Ishikawa (cell line): ENCODE measurements at regions not wholly inside any gene's neighbourhood (a gene's known extent, or its start where the extent isn't known, plus 50 kb on each side); places are given as distances from the start of the nearest gene placed in this dataset.

Source experiments
- CEBPB ChIP-seq: IDR thresholded peaks from 2 replicates; pipeline ENCODE4 v1.6.1; 2012
- CREB1 ChIP-seq: IDR thresholded peaks from 2 replicates; pipeline ENCODE4 v1.6.1; 2012; ENCODE audit warnings: low read depth
- EGR1 ChIP-seq: IDR thresholded peaks from 2 replicates; pipeline ENCODE4 v1.6.1; 2012
- EP300 ChIP-seq: IDR thresholded peaks from 2 replicates; pipeline ENCODE4 v1.6.1; 2012; ENCODE audit warnings: borderline replicate concordance
- FOXM1 ChIP-seq: IDR thresholded peaks from 2 replicates; pipeline ENCODE4 v1.6.1; 2012; ENCODE audit warnings: low read depth, borderline replicate concordance
- NFIC ChIP-seq: IDR thresholded peaks from 2 replicates; pipeline ENCODE4 v1.6.1; 2012
- RAD21 ChIP-seq: IDR thresholded peaks from 2 replicates; pipeline ENCODE4 v1.6.1; 2012; ENCODE audit warnings: low read depth
- TAF1 ChIP-seq: IDR thresholded peaks from 2 replicates; pipeline ENCODE4 v1.6.1; 2012; ENCODE audit warnings: low read depth, mild to moderate bottlenecking
- TCF12 ChIP-seq: IDR thresholded peaks from 2 replicates; pipeline ENCODE4 v1.6.1; 2012; ENCODE audit warnings: low read depth
- TEAD4 ChIP-seq: IDR thresholded peaks from 2 replicates; pipeline ENCODE4 v1.6.1; 2012
- YY1 ChIP-seq: IDR thresholded peaks from 2 replicates; pipeline ENCODE4 v1.6.1; 2012; ENCODE audit warnings: low read depth
- ZBTB7A ChIP-seq: IDR thresholded peaks from 2 replicates; pipeline ENCODE4 v1.6.1; 2012; ENCODE audit warnings: low read depth
- TF ChIP-seq, protein P1 (sequence below): IDR thresholded peaks from 2 replicates; pipeline ENCODE4 v1.6.1; 2012; ENCODE audit warnings: low read depth, mild to moderate bottlenecking
- TF ChIP-seq, protein P2 (sequence below): IDR thresholded peaks from 2 replicates; pipeline ENCODE4 v1.6.1; 2012
- TF ChIP-seq, protein P3 (sequence below): IDR thresholded peaks from 2 replicates; pipeline ENCODE4 v1.6.1; 2012

DNA sequence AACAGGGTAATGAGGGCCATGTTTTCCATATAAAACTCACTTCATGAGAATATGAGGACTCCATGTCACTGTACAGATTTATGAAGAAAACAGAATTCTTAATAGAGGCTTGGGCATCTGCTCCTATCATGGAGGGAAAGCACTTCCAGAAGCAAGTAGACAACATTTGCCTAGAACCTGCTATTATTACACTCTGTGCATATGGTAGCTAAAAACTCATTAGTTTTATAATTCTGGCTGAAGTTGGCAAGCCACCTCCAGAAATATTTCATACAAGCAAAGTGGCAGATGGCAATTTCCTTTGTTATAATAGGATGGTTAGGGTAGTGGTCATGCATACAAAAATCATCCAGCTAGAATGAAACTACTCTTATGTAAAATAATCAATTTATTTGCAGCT, 65.8 kb upstream of the TLK1 start:
- TF ChIP-seq FOXM1 (no peak), CEBPB (no peak), TAF1 (no peak), TEAD4 (no peak), ZBTB7A (no peak), EGR1 (no peak)

DNA sequence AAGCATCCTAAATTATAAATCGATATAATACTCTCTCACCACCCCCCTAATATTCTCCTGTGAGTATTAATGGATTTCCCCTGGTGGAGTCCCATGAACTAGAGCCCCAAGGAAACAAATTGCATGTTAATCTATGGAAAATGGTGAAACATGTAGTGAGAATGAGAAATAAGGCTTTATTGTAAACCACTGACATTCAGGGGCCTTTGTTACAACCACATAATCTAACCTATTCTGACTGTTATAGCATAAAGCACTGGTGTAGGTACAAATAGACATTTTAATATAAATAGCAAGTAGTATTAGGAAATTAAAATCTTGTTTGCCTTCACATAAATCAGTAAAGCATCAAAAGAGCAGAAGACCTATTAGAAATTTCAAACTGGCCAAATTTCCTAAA, 65.3 kb upstream of the TLK1 start:
- TF ChIP-seq NFIC (no peak), CREB1 (no peak), EP300 (no peak), TAF1 (no peak), TEAD4 (no peak), CEBPB (no peak), RAD21 (no peak), YY1 (no peak), FOXM1 (no peak), ZBTB7A (no peak), EGR1 (no peak), TCF12 (no peak)
- TF ChIP-seq, protein P1, sequence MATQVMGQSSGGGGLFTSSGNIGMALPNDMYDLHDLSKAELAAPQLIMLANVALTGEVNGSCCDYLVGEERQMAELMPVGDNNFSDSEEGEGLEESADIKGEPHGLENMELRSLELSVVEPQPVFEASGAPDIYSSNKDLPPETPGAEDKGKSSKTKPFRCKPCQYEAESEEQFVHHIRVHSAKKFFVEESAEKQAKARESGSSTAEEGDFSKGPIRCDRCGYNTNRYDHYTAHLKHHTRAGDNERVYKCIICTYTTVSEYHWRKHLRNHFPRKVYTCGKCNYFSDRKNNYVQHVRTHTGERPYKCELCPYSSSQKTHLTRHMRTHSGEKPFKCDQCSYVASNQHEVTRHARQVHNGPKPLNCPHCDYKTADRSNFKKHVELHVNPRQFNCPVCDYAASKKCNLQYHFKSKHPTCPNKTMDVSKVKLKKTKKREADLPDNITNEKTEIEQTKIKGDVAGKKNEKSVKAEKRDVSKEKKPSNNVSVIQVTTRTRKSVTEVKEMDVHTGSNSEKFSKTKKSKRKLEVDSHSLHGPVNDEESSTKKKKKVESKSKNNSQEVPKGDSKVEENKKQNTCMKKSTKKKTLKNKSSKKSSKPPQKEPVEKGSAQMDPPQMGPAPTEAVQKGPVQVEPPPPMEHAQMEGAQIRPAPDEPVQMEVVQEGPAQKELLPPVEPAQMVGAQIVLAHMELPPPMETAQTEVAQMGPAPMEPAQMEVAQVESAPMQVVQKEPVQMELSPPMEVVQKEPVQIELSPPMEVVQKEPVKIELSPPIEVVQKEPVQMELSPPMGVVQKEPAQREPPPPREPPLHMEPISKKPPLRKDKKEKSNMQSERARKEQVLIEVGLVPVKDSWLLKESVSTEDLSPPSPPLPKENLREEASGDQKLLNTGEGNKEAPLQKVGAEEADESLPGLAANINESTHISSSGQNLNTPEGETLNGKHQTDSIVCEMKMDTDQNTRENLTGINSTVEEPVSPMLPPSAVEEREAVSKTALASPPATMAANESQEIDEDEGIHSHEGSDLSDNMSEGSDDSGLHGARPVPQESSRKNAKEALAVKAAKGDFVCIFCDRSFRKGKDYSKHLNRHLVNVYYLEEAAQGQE = no peak
- TF ChIP-seq, protein P2, sequence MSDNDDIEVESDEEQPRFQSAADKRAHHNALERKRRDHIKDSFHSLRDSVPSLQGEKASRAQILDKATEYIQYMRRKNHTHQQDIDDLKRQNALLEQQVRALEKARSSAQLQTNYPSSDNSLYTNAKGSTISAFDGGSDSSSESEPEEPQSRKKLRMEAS = no peak
- TF ChIP-seq, protein P3, sequence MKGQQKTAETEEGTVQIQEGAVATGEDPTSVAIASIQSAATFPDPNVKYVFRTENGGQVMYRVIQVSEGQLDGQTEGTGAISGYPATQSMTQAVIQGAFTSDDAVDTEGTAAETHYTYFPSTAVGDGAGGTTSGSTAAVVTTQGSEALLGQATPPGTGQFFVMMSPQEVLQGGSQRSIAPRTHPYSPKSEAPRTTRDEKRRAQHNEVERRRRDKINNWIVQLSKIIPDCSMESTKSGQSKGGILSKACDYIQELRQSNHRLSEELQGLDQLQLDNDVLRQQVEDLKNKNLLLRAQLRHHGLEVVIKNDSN = no peak

DNA sequence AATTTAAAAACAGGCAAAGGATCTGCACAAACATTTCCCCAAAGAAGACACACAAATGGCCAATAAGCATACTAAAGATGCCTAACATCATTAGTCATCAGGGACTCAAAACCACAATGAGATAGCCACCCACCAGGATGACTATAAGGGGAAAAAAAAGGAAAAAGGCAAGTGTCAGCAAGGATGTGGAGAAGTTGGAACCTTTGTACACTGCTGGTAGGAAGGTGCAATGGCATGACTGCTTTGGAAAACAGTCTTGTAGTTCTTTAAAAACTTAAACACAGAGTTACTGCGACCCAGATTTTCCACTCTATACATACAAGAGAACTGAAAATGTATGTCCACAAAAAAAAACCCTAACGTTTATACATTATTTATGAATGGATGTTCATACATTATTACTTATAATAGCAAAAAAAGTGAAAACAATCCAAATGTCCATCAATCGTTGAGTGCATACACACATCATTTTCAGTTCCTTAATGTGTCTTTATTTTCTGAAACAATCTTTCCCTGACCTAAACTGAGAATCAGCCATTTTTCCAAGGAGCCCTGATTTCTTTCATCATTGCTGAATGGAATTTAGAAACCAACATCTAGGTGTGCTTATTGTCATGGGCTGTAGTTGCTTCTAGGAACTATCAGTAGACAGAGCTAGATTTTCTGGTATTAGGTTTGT, 64.7 kb upstream of the TLK1 start:
- TF ChIP-seq ZBTB7A (no peak), TEAD4 (0 out of 2 replicates have a peak, but pooled peaks have one; percentile 7)

DNA sequence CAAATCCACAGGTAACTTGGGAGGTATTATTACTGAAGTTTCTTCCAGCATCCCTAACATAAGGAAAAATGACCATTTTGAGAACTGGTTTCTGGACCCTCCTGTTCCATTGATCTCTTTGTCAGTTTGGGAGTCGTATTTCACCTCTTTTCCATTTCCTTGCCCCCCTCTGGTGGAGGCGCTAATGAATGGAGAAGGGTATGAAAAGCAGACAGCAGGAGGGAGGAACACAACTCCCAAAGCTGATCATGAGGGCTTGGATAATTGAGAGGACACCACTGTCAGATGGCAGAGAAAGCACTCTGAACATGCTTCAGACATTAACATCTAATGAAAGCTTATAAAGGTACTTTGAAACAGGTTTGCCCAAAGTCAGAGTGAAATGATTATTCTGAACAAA, 56.6 kb upstream of the TLK1 start:
- TF ChIP-seq TCF12 = no peak
- TF ChIP-seq TEAD4 = no peak
- no peak for TF ChIP-seq CEBPB
- TF ChIP-seq, protein P3 = no peak

DNA sequence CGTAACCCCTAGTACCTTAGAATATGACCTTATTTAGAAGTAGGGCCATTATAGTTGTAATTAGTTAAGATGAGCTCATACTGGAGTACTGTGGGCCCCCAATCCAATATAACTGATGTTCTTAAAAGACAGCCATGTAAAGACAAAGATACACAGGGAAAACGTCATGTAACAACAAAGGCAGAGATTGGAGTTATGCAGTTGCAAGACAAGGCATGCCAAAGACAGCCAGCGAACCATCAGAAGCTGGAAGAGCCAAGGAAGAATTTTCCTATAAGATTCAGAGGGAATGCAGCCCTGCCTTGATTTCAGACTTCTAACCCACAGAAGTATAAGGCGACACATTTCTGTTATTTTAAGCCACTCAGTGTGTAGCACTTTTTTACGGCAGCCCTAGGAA, 55.9 kb upstream of the TLK1 start:
- no peak for TF ChIP-seq TEAD4

DNA sequence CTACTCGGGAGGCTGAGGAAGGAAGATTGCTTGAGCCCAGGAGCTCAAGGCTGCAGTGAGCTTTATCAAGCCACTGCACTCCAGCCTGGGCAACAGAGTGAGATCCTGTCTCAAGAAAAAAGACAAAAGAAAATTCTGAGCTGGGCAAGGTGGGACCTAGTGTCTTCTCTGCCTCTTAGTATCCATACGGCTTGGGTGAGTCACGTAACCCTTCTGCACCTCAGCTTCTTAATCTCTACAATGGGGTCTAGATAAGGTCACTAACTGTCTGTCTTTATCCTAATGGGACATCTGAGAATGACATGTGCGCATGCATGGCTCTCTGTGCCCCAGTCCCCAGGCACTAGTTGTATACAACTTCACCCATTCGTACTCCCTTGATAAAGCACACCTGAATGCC, 53.4 kb upstream of the TLK1 start:
- TF ChIP-seq, protein P3 = no peak
- TF ChIP-seq TAF1 = no peak
- no peak for TF ChIP-seq CREB1
- TF ChIP-seq CEBPB = no peak
- no peak for TF ChIP-seq EGR1
- TF ChIP-seq EP300 = no peak
- no peak for TF ChIP-seq YY1
- no peak for TF ChIP-seq FOXM1
- TF ChIP-seq, protein P2 = no peak
- TF ChIP-seq TEAD4 = no peak
- TF ChIP-seq, protein P1 = no peak
- no peak for TF ChIP-seq ZBTB7A
- no peak for TF ChIP-seq NFIC
- no peak for TF ChIP-seq TCF12
- TF ChIP-seq RAD21 = no peak
